ENCODE measurements at regions not wholly inside any gene's neighbourhood (a gene's known extent, or its start where the extent isn't known, plus 50 kb on each side); places are given as distances from the start of the nearest gene placed in this dataset.

DNA sequence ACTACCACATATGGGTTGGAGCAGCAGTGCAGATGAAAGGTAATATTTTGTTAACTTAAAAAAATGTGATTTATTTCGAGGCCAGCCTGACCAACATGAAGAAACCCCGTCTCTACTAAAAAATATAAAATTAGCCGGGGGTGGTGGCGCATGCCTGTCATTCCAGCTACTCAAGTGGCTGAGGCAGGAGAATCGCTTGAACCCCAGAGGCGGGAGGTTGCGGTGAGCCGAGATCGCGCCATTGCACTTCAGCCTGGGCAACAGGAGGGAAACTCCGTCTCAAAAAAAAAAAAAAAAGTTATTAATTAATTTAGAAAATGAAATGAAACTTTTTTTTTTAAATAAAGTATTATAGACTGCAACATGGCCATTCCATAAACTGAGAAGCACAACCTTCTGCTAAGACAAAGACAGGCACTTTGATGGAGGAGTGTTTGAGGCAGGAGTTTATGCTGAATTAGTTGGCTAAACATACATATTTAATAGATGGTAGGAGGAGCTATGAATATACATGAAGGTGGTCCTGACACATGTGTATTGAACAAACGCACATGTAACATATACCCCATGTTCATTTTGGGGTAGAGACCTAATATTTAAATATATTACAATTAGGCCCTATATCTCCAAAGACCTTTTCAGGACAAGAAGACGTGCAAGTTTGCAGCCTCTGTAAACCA is 1485.3 kb upstream of the MIR17HG start:
- 90 to 95% (median 92%) methylated on average over 13 of the region's 13 CpGs for WGBS, 3 donors
- H3K9me3 ChIP-seq: no peaks in the 10 kb centered on the region
- DNase-seq: no peak
- H3K27ac ChIP-seq: no peak overlapping the region
- H3K4me3 ChIP-seq: no peak overlapping the region
- no peaks in the 10 kb centered on the region for H3K4me1 ChIP-seq (ENCODE audit: insufficient read depth)
- intact Hi-C loops (cut with DNase I): no loop called here
- H3K27me3 ChIP-seq: no peaks in the 10 kb centered on the region
- TF ChIP-seq CTCF (IDR thresholded peaks at IDR 0.05): no peak
- no peak for TF ChIP-seq EP300 (IDR thresholded peaks at IDR 0.05)
- TF ChIP-seq POLR2A (IDR thresholded peaks at IDR 0.05): no peak
- no peaks in the 10 kb centered on the region for H3K36me3 ChIP-seq

DNA sequence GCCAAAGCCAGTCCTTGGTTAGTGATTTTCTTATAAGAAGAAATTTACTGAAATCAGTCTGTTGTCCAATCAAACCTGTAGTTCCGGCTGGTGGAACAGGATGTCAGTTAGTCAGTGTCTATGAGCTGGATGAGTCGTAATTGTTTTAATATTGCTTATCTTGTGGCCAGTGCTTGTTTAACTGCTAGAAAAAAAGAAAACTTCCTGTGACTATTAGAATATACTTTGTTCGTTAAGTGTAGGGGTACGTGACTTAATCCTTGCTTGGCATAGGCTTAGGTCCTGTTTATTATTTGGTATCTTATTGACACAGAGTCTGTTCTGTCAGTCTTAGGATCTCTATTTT is 1484.8 kb upstream of the MIR17HG start:
- no peak for DNase-seq

GRCh38 chr13:89865164-89866064 is 1482.1 kb upstream of the MIR17HG start:
- Histone ChIP-seq H3K4me1 (ENCODE audit: insufficient read depth) (no peaks in the 10 kb centered on the region), H3K27me3 (no peaks in the 10 kb centered on the region), H3K27ac (no peak overlapping the region), H3K36me3 (no peaks in the 10 kb centered on the region), H3K4me3 (no peak overlapping the region), H3K9me3 (no peaks in the 10 kb centered on the region)
- TF ChIP-seq POLR2A (IDR thresholded peaks at IDR 0.05): no peak
- TF ChIP-seq CTCF (IDR thresholded peaks at IDR 0.05): no peak
- no peak for TF ChIP-seq EP300 (IDR thresholded peaks at IDR 0.05)
- WGBS, 3 donors: 61 to 73% (median 63%) methylated on average over 5 of the region's 5 CpGs
- intact Hi-C loops (cut with DNase I): no loop called here
- DNase-seq: no peak

More for the DNA sequence above, 1484.8 kb upstream of the MIR17HG start:
- 36 to 73% (median 38%) methylated on average over 4 of the region's 4 CpGs for WGBS, 3 donors
- no peaks in the 10 kb centered on the region for H3K4me1 ChIP-seq (ENCODE audit: insufficient read depth)
- no peaks in the 10 kb centered on the region for H3K9me3 ChIP-seq
- H3K4me3 ChIP-seq: no peak overlapping the region
- TF ChIP-seq POLR2A (IDR thresholded peaks at IDR 0.05) (no peak), EP300 (IDR thresholded peaks at IDR 0.05) (no peak), CTCF (IDR thresholded peaks at IDR 0.05) (no peak)
- H3K27ac ChIP-seq: no peak overlapping the region
- no peaks in the 10 kb centered on the region for H3K36me3 ChIP-seq
- H3K27me3 ChIP-seq: no peaks in the 10 kb centered on the region
- intact Hi-C loops (cut with DNase I): no loop called here

DNA sequence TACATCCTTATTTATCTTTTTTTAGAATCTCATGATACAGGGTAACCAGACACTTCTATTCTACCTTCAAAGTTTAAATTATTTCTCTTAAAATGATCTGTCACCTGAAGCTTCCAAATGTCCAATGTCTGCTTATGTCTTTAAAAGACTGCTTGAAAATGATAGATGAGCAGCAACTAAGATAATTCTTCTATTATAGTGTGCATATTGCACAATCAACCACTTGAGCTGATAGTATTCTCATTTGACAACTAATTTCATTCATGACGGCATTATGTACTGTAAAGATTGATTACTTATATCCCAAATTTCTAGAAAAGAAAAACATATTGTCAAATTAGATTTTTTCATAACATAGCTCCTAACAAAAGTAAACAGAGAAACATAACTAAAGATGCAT is 1478.2 kb upstream of the MIR17HG start:
- no peaks in the 10 kb centered on the region for H3K36me3 ChIP-seq
- no peaks in the 10 kb centered on the region for H3K9me3 ChIP-seq
- no peaks in the 10 kb centered on the region for H3K27me3 ChIP-seq
- TF ChIP-seq EP300 (IDR thresholded peaks at IDR 0.05): no peak
- no peak for TF ChIP-seq POLR2A (IDR thresholded peaks at IDR 0.05)
- TF ChIP-seq CTCF (IDR thresholded peaks at IDR 0.05): no peak
- no peaks in the 10 kb centered on the region for H3K4me1 ChIP-seq (ENCODE audit: insufficient read depth)
- H3K27ac ChIP-seq: no peak overlapping the region
- no peak overlapping the region for H3K4me3 ChIP-seq
- WGBS, 3 donors: 77 to 86% (median 85%) methylated on average over 1 of the region's 1 CpG
- no peak for DNase-seq
- intact Hi-C loops (cut with DNase I): no loop called here

Data from ovary (tissue), 7 donors.